Raji (cell line): ENCODE measurements at regions not wholly inside any gene's neighbourhood (a gene's known extent, or its start where the extent isn't known, plus 50 kb on each side); places are given as distances from the start of the nearest gene placed in this dataset.

Experiments
- POLR2A ChIP-seq: IDR thresholded peaks from 2 replicates; pipeline ENCODE4 v1.6.1; 2011; ENCODE audit warnings: low read depth, low read length, control low read depth; ENCODE audit not compliant: insufficient read depth

DNA sequence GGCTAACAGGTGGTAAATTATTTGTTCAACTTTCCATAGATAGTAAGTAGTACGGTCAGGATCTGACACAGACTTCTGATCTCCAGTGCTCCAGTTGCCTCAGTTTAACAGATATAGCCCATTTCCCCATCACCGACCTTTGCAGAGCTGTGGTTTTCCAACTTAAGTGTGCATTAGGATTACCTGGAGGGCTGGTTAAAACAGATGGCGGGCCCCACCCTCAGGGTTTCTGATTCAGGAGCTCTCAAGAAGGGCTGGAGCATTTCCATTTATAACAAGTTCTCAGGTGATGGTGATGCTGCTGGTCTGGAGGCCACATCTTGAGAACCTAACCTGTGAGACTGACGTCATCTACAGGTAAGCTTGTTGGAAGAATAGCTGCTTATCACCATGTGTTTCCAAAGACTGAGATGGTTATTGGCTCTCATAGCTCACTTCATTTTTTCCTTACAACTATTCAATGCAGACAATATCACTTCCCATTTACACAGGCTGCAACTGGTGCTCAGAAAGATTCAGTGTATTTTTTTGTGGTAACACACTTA, 360.1 kb upstream of the CHD6 start:
- TF ChIP-seq POLR2A: no peak

DNA sequence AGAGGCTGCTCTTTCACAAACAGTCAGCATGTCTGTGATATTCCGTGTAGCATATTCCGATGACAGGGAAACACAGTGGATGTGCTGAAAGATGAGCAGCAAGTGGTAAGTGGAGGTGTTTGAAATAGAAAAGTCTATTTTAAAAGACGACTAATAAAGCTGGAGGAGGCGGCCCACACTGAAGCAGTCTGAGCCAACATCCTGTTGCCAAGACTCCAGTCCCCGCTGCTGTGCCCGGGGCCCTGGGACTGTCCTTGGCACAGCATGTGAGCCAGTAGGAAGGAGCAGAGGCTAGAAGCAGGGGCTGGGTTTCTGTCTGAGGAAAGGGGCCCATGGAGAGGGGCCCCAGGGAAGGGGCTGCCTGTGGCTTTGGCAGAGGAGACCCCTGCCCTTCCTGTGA, 351.5 kb upstream of the CHD6 start:
- no peak for TF ChIP-seq POLR2A

DNA sequence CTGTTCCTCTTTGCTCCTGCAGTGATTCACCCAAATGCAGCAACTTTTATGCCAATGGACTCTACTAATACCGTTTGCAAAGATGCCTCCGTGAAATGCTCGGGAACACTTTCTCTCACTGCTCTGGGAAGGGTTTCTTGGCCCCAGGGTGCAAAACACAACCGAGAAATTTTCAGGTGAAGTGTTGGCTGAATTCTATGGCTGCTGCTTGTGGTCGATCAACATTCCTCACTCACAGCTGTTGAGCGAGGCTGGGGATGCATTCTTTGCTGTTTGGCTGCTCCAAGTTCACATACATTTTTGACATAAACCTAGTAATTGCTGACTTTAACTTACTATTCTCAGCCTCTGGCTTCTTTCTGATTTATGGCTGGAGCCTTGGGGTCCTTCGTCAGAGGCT, 342.0 kb upstream of the CHD6 start:
- no peak for TF ChIP-seq POLR2A

DNA sequence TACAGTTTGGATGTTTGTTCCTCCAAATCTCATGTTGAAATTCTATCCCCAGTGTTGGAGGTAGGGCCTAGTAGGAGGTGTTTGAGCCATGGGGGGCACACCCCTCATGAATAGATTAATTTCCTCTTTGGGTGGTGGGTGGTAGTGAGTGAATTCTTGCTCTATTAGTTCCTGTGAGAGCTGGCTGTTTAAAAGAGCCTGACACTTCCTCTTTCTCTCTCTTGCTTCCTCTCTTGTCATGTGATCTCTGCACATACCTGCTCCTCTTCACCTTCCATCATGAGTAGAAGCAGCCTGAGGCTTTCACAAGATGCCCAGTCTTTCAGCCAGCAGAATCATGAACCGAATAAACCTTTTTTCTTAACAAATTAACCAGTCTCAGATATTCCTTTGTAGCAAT, 340.2 kb upstream of the CHD6 start:
- no peak for TF ChIP-seq POLR2A

DNA sequence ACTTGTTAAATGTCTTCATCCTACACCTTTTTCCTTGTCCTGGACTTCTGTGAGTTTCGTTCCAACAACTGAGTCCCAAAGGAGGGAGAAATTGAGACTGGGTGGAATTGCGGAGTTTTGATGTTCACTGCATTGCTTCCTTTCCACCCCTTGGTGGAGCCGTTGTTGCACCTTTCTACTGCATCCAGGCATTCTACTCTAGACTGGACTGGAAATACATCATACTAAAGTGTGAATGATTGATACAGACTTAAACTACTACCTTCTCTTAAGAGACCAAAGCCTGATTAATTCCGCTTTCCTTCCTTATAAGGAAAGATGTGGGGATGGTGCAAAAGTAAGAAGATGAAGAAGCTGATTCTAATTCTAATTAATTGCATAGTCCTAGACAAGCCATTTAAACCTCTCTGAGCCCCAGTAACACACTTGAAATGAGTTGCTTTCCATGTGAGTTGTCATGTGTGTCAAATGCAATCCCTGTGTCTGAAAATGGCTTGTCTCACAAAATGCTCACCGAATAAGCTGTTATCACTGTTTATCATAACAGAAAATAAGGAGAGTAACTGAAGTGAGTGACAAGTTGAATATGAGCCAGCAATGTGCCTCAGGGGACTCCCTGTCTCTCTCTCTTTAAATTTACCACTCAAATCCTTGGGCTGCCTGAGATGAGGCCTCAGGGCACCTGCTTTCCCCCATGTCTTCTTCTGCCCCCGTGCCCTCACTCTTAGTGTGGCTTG, 338.3 kb upstream of the CHD6 start:
- TF ChIP-seq POLR2A: no peak

DNA sequence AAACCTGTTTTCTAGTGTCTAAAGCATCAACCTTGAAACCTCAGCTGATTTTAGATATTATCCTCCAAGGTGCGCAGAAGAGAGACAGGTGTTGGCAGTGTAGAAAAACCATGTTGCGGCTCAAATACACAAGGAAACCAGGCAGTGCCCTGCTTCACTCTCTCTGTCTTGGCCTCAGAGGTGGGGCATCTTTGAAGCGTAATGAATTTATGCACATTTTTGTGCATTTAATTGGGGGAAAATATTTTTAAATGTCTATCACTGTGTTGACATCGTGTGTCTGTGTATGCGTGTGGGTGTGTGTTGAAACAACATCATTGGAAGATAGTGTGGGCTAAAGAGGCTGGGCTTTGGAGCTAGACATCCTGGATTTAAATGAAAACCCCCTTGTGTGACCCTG, 334.0 kb upstream of the CHD6 start:
- no peak for TF ChIP-seq POLR2A

DNA sequence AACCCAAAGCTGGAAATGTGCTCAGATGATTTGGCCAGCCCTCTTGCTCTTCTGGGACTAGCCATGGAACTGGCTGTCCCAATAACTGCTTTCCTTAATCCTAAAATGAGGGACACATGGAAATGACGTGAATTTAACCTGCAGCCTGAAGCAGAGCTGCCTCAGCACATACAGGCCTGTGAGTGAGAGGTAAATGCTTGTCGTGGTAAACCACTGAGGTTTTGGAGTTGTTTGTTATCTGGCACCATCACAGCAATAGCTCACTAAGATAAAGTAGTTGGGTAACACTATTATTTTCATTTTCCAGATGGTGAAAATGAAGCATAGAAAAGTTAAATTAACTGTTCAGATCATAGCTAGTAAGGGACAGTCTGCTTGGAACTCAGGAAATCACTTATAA, 333.4 kb upstream of the CHD6 start:
- TF ChIP-seq POLR2A: no peak

DNA sequence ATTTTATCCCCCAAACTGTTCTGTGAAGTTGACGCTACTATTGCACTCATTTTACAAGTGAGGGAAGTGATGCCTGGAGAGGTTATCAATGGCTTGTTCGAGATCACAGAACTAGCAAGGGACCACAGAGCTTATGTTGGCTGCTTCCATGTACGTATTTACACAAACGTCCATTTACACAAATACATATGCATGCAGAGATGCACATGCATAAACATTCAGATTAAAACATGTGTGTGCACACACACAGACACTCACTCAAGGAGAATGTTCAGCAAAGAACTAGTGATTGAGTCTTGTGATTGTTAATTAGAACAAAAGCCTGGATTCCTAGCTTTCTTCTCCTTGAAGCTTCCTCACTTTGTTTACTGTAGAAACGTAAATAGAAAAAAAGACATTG, 321.5 kb upstream of the CHD6 start:
- no peak for TF ChIP-seq POLR2A

DNA sequence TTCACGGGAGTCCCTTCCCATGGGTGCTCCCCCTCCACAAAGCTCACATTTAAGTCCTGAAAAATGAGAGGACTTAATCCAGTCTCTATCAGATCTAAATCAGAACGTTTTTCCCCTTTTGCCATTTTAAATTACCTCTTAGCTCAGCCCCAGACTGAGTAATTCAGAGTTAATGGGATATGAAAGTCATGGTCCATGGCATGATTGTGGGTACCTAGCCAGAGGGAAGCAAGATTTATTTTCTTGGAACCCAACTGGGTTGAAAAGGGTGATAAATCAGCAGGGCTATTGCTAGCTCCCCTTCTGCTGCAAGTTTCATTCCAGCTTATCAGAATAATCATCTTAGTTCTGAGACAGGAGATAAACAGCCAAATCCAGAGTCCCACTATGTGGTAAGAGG, 320.2 kb upstream of the CHD6 start:
- no peak for TF ChIP-seq POLR2A

DNA sequence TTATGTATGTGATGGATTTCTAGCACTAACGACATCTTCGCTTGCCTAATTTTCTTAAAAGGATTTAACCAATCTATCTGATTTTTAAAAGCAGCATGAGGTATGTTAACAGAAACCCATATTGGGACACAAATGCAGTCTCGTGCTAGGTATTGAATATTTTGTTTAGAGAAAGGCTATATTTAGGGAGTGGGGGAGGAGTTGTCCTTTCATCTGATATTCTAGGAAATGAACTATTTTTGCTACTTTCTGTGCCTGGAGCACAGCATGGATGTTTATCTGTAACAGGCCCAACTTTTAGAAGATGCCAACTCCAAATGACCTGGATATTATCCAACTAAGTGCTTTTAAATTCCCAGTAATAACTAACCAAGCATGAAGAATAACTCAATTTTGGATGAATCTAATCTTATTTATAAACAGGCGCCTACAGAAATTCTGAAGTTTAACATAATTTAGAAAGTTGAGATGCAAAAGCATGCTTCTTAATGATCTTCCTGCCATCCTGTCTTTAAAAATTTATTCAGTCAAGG, 317.1 kb upstream of the CHD6 start:
- TF ChIP-seq POLR2A: no peak

DNA sequence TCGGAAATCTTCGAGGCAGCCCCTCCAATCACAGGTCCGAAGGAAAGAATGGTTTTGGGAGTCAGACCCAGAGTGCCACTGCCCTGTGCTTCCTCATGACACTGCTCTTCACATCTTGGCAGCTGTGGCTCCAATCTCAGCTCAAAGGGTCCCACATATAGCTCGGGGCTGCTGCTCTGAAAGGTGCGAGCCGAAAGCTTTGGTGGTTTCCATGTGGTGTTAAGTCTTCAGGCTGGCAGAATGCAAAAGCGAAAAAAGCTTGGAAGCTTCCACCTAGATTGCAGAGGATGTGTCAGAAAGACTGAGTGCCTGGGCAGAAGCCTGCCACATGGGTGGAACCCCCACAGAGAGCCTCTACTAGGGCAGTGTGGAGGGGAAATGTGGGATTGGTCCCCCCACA, 314.3 kb upstream of the CHD6 start:
- no peak for TF ChIP-seq POLR2A

DNA sequence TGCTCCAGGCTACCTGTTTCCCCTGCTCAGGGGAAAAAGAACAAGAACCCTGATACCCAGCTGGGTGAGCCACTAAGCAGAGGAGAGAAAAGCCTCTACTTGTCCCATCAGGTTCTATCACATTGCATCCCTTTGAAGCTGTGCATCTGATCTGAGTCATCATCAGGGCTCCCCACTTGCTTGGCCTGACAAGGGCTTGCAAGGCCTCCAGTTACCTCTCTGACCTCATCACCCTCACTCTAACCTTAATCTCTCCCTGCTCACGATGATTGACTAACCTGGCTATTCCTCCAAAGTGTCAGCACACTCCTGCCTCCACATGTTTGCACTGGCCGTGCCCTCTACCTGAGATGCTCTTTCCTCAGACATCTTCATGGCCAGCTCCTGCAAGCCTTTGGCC, 309.5 kb upstream of the CHD6 start:
- TF ChIP-seq POLR2A: no peak

DNA sequence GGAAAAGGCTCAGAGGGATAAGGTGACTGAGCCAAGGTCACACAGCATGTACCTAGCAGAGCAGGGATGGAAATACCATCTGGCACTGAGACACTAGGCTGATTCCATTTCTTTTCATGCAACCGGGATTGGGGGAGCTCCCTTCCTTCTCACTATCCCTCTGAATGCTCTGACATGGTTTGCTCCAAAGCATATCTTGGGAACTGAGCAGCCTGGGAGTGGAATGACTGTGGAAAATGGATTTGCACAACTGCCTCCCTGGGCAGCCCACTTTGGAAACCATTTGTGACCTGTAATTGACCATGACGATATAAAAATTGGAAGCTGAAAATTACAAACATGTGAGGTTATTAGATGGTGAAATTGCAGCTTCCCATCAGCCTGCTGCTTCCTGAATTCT, 309.0 kb upstream of the CHD6 start:
- TF ChIP-seq POLR2A: no peak

DNA sequence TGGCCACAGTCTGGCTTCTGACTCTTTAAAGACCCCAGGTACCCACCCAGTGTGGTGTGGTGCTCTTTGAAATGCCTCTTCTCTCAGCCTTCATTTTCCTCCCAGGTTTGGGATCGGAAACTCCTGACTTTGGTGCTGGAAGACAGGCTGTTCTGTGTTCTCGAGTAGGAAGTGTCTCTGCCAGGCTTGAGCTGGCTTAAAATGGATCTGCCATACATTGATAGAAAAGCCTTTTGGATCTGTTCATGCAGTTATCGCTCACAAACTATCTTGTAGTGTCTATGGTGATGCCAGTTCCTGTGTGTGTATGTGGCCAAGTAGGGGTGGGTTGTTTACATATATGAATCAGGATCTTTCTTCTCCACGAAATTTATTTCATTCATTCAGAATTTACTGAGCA, 307.3 kb upstream of the CHD6 start:
- TF ChIP-seq POLR2A: no peak

DNA sequence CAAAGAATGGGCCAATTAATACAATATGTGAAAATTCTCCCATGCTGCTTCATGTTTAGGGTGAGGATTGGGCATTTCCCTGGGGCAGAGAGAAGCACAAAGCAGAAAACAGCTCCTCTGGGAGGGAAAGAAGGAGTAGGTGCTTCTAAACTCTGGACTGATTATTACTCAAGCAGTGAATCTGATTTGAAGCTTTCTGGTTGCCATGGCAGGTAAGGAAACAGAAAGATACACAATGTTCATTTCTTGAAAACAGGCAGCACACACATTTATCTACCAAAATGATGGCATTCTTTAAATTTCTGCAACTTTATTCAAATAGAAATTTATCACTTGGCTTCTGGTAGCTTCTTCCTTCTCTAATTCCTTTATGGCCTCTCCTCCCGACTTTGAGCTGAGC, 305.4 kb upstream of the CHD6 start:
- no peak for TF ChIP-seq POLR2A

DNA sequence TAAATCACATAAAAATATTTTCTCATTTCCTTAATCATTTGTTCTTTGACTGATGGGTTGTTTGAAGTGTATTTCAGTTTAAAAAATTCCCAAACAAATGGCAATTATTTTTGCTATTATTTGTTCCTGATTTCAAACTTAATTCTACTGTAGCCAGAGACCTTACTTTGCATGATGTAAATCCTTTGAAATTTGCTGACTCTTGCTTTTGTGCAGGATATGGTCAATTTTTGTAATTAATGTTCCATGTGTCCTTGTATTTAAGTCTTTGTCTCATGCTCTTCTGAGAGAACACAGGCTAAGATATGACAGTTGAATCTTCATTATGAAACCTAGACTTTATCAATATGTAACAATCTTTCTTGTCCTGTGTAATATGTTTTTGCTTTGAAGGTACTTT, 295.0 kb upstream of the CHD6 start:
- TF ChIP-seq POLR2A: no peak

DNA sequence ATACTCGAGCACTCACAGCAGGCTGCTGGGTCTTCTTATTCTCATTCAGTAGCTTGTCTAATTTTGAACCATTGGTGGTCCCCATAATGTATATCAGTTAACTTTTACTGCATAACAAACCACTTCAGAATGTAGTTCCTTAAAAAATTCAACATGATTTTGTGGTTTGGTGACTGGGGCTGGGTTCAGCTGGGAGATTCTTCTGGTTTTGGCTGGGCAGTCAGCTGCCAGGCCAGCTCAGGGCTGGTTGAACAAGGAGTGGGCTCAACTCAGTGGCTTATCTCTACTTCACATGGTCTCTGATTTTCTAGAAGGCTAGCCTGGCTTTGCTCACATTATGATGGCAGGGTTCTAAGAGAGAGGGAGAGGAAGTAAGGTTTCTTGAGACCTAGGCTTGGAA, 292.4 kb upstream of the CHD6 start:
- no peak for TF ChIP-seq POLR2A

DNA sequence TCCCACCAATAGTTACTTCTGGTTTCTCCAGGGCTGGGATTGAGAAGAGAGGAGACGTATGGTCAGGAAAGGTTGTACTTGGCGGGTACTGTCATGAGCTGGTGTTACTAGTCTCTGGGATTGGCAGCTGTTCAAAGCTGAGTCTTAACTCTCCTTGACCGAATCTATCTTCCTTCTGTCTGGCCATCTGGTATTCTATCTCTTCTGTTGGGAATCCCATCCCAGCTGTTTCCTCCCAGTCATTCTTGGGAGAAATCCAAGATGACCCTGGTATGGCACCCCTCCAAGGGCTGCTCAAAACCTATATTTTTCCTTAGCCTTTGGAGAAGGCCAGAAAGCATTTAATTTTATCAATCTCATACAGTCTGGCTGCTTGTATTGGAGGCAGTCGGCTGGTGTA, 287.0 kb upstream of the CHD6 start:
- no peak for TF ChIP-seq POLR2A

DNA sequence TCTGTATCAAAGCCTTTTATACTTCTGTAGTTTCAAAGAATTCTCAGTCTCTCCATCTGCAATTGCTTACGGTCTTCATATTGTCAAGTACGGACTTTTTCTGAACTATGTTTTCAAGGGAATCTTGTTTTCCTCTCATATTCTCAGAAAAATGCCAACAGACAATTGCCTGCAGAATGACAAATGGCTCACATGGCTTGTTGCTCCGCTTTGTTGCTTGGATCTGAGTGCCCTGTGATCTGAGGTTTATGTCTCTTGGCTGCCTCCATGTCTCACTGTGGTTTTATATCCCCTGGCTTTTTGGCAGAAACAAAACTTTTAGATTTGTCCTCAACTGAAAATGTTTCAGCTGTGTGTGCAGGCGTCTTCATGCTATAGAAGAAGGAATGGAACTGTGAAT, 285.4 kb upstream of the CHD6 start:
- no peak for TF ChIP-seq POLR2A
